NCI-H1694 treated with DMSO at 0.1 percent for 48 hours (cell line): ENCODE measurements at regions not wholly inside any gene's neighbourhood (a gene's known extent, or its start where the extent isn't known, plus 50 kb on each side); places are given as distances from the start of the nearest gene placed in this dataset.

Experiments
- DNase-seq: peaks from one replicate; lab custom pipeline; 2025; lab: John Stamatoyannopoulos, UW

- DNase-seq, result no peak
These were observed 180.4 kb upstream of the DAB2 start for GRCh38 chr5:39605145-39605544.

- DNase-seq, result no peak
These were observed 179.7 kb upstream of the DAB2 start for GRCh38 chr5:39604491-39604890.

- DNase-seq, result no peak
These were observed 175.1 kb upstream of the DAB2 start for GRCh38 chr5:39599721-39600431.

GRCh38 chr5:39598661-39599248 is 174.0 kb upstream of the DAB2 start:
- DNase-seq, result no peak

- DNase-seq, result no peak
These were observed 163.4 kb upstream of the DAB2 start for GRCh38 chr5:39588179-39588578.

GRCh38 chr5:39587675-39588074 is 162.9 kb upstream of the DAB2 start:
- DNase-seq, result no peak

GRCh38 chr5:39586185-39586584 is 161.4 kb upstream of the DAB2 start:
- no peak for DNase-seq

GRCh38 chr5:39584927-39585326 is 160.1 kb upstream of the DAB2 start:
- no peak for DNase-seq

- DNase-seq, result no peak
These were observed 156.1 kb upstream of the DAB2 start for GRCh38 chr5:39580702-39581453.

- DNase-seq, result no peak
These were observed 155.0 kb upstream of the DAB2 start for GRCh38 chr5:39579750-39580149.

GRCh38 chr5:39578887-39579497 is 154.2 kb upstream of the DAB2 start:
- DNase-seq, result no peak

- DNase-seq, result no peak
These were observed 152.7 kb upstream of the DAB2 start for GRCh38 chr5:39577529-39577928.

- no peak for DNase-seq
These were observed 145.7 kb upstream of the DAB2 start for GRCh38 chr5:39570403-39571027.

GRCh38 chr5:39569857-39570256 is 145.1 kb upstream of the DAB2 start:
- DNase-seq, result no peak

GRCh38 chr5:39566891-39567290 is 142.1 kb upstream of the DAB2 start:
- no peak for DNase-seq

GRCh38 chr5:39566029-39566428 is 141.2 kb upstream of the DAB2 start:
- no peak for DNase-seq

- no peak for DNase-seq
These were observed 136.6 kb upstream of the DAB2 start for GRCh38 chr5:39561421-39561820.

- DNase-seq, result no peak
These were observed 135.9 kb upstream of the DAB2 start for GRCh38 chr5:39560726-39561125.

GRCh38 chr5:39559923-39560322 is 135.1 kb upstream of the DAB2 start:
- DNase-seq, result no peak

GRCh38 chr5:39558541-39558940 is 133.8 kb upstream of the DAB2 start:
- no peak for DNase-seq

- no peak for DNase-seq
These were observed 131.0 kb upstream of the DAB2 start for GRCh38 chr5:39555788-39556187.

GRCh38 chr5:39547553-39548154 is 122.9 kb upstream of the DAB2 start:
- DNase-seq, result peak; percentile 27
